Neural progenitor cell (in vitro differentiated cells): ENCODE measurements at regions not wholly inside any gene's neighbourhood (a gene's known extent, or its start where the extent isn't known, plus 50 kb on each side); places are given as distances from the start of the nearest gene placed in this dataset.

ENCODE experiments used
- DNase-seq: peaks from one replicate; pipeline ENCODE4 v3.0.0-alpha.2; 2016; ENCODE audit warnings: low spot score
- H2AFZ ChIP-seq: fragments of 200-600 bp; sonication (generic); replicated peaks from 2 replicates; pipeline ENCODE4 v1.6.1; 2016; ENCODE audit warnings: antibody characterized with exemption
- H3F3A ChIP-seq: fragments of 200-600 bp; sonication (generic); 2 replicates; pipeline ENCODE4 v1.6.1; 2016; ENCODE audit warnings: antibody characterized with exemption, low read depth
- H3K27ac ChIP-seq: fragments of 200-600 bp; sonication (generic); 2 replicates; pipeline ENCODE4 v1.5.1; 2016; ENCODE audit warnings: mild to moderate bottlenecking
- H3K27me3 ChIP-seq: fragments of 200-600 bp; sonication (generic); 2 replicates; pipeline ENCODE4 v1.6.1; 2016; ENCODE audit warnings: mild to moderate bottlenecking, moderate library complexity
- H3K36me3 ChIP-seq: fragments of 200-600 bp; sonication (generic); 2 replicates; pipeline ENCODE4 v1.5.1; 2016
- H3K4me1 ChIP-seq: fragments of 200-600 bp; sonication (generic); 2 replicates; pipeline ENCODE4 v1.6.1; 2016; ENCODE audit warnings: mixed run types
- H3K4me2 ChIP-seq: fragments of 200-600 bp; sonication (generic); 2 replicates; pipeline ENCODE4 v1.6.1; 2016
- H3K4me3 ChIP-seq: fragments of 200-600 bp; sonication (generic); 2 replicates; pipeline ENCODE4 v1.5.1; 2016
- H3K79me2 ChIP-seq: fragments of 200-600 bp; sonication (generic); 2 replicates; pipeline ENCODE4 v1.6.1; 2016; ENCODE audit warnings: low read depth
- H3K9ac ChIP-seq: fragments of 200-600 bp; sonication (generic); 2 replicates; pipeline ENCODE4 v1.6.1; 2016
- H3K9me3 ChIP-seq: fragments of 200-600 bp; sonication (generic); 2 replicates; pipeline ENCODE4 v1.5.1; 2016; ENCODE audit warnings: low read depth
- H4K20me1 ChIP-seq: fragments of 200-600 bp; sonication (generic); 2 replicates; pipeline ENCODE4 v1.6.1; 2016; ENCODE audit warnings: low read depth
- H3K27ac Mint-ChIP-seq: 3 replicates; pipeline ENCODE4 v1.8.0; 2021; ENCODE audit warnings: mixed read lengths
- H3K27me3 Mint-ChIP-seq: 2 replicates; pipeline ENCODE4 v1.8.0; 2022; ENCODE audit warnings: low read depth, mild to moderate bottlenecking, inconsistent platforms, moderate library complexity, mixed read lengths; ENCODE audit not compliant: insufficient read depth
- H3K36me3 Mint-ChIP-seq: 3 replicates; pipeline ENCODE4 v1.8.0; 2021; ENCODE audit warnings: mixed read lengths
- H3K4me1 Mint-ChIP-seq: 3 replicates; pipeline ENCODE4 v1.8.0; 2021; ENCODE audit warnings: mixed read lengths
- H3K4me3 Mint-ChIP-seq: 3 replicates; pipeline ENCODE4 v1.8.0; 2021; ENCODE audit warnings: mild to moderate bottlenecking, moderate library complexity, mixed read lengths
- H3K9me3 Mint-ChIP-seq: 3 replicates; pipeline ENCODE4 v1.8.0; 2020; ENCODE audit warnings: mixed read lengths
- CTCF ChIP-seq: fragments of 200-600 bp; sonication (generic); IDR thresholded peaks from 2 replicates; pipeline ENCODE4 v1.5.1; 2017; ENCODE audit warnings: antibody characterized with exemption, mild to moderate bottlenecking
- EZH2 ChIP-seq: fragments of 200-600 bp; sonication (generic); IDR thresholded peaks from 2 replicates; pipeline ENCODE4 v1.6.1; 2017; ENCODE audit warnings: antibody characterized with exemption, mild to moderate bottlenecking, moderate library complexity
- EZH2phosphoT487 ChIP-seq: fragments of 200-600 bp; sonication (generic); IDR thresholded peaks from 2 replicates; pipeline ENCODE4 v1.6.1; 2017; ENCODE audit warnings: antibody characterized with exemption

GRCh38 chr12:19759227-19759626 is 319.9 kb downstream of the AEBP2 start:
- no peak for DNase-seq
- no peaks in the 10 kb centered on the region for H3K9me3 Mint-ChIP-seq
- Histone ChIP-seq H4K20me1 (no peaks in the 10 kb centered on the region), H3F3A (no peaks in the 10 kb centered on the region), H3K9ac (no peak overlapping the region), H3K9me3 (no peaks in the 10 kb centered on the region), H2AFZ (no peak overlapping the region), H3K4me3 (no peak overlapping the region), H3K27ac (no peak overlapping the region), H3K79me2 (no peaks in the 10 kb centered on the region), H3K36me3 (no peaks in the 10 kb centered on the region), H3K4me2 (no peak overlapping the region), H3K4me1 (no peaks in the 10 kb centered on the region), H3K27me3 (no peaks in the 10 kb centered on the region)
- H3K27me3 Mint-ChIP-seq: peaks cover 2% of the 10 kb centered on the region
- no peaks in the 10 kb centered on the region for H3K4me1 Mint-ChIP-seq
- no peaks in the 10 kb centered on the region for H3K36me3 Mint-ChIP-seq
- TF ChIP-seq EZH2phosphoT487 (no peak), CTCF (no peak), EZH2 (no peak)
- no peak overlapping the region for H3K4me3 Mint-ChIP-seq
- H3K27ac Mint-ChIP-seq: no peak overlapping the region

- Histone ChIP-seq H3K79me2 (no peaks in the 10 kb centered on the region), H3K9me3 (no peaks in the 10 kb centered on the region), H3K4me3 (no peak overlapping the region), H3K4me2 (no peak overlapping the region), H2AFZ (no peak overlapping the region), H3F3A (no peaks in the 10 kb centered on the region), H3K27ac (no peak overlapping the region), H3K27me3 (no peaks in the 10 kb centered on the region), H3K36me3 (no peaks in the 10 kb centered on the region), H4K20me1 (no peaks in the 10 kb centered on the region), H3K9ac (no peak overlapping the region), H3K4me1 (no peaks in the 10 kb centered on the region)
- Mint-ChIP-seq H3K9me3 (no peaks in the 10 kb centered on the region), H3K27me3 (peaks cover 2% of the 10 kb centered on the region), H3K4me1 (no peaks in the 10 kb centered on the region), H3K27ac (no peak overlapping the region), H3K36me3 (no peaks in the 10 kb centered on the region), H3K4me3 (no peak overlapping the region)
- no peak for DNase-seq
- no peak for TF ChIP-seq CTCF
- TF ChIP-seq EZH2phosphoT487: no peak
- TF ChIP-seq EZH2: no peak
Measured at GRCh38 chr12:19760611-19761010, 321.3 kb downstream of the AEBP2 start.

GRCh38 chr12:19761463-19761862 is 322.2 kb downstream of the AEBP2 start:
- Mint-ChIP-seq H3K27ac (no peak overlapping the region), H3K4me3 (no peak overlapping the region), H3K27me3 (peaks cover 2% of the 10 kb centered on the region), H3K4me1 (no peaks in the 10 kb centered on the region), H3K9me3 (no peaks in the 10 kb centered on the region), H3K36me3 (no peaks in the 10 kb centered on the region)
- Histone ChIP-seq H3K4me2 (no peak overlapping the region), H3F3A (no peaks in the 10 kb centered on the region), H3K9me3 (no peaks in the 10 kb centered on the region), H4K20me1 (no peaks in the 10 kb centered on the region), H3K9ac (no peak overlapping the region), H3K4me1 (no peaks in the 10 kb centered on the region), H2AFZ (no peak overlapping the region), H3K27ac (no peak overlapping the region), H3K79me2 (no peaks in the 10 kb centered on the region), H3K27me3 (no peaks in the 10 kb centered on the region), H3K36me3 (no peaks in the 10 kb centered on the region), H3K4me3 (no peak overlapping the region)
- no peak for DNase-seq
- TF ChIP-seq CTCF (no peak), EZH2phosphoT487 (no peak), EZH2 (no peak)

GRCh38 chr12:19763488-19763887 is 324.2 kb downstream of the AEBP2 start:
- Histone ChIP-seq H3K9ac (no peak overlapping the region), H3F3A (no peaks in the 10 kb centered on the region), H3K27ac (no peak overlapping the region), H2AFZ (no peak overlapping the region), H3K4me2 (no peak overlapping the region), H3K4me3 (no peak overlapping the region), H4K20me1 (no peaks in the 10 kb centered on the region), H3K36me3 (no peaks in the 10 kb centered on the region), H3K27me3 (no peaks in the 10 kb centered on the region), H3K9me3 (no peaks in the 10 kb centered on the region), H3K79me2 (no peaks in the 10 kb centered on the region), H3K4me1 (no peaks in the 10 kb centered on the region)
- peak overlapping the region; percentile 40 for H3K27ac Mint-ChIP-seq
- H3K27me3 Mint-ChIP-seq: peaks cover 2% of the 10 kb centered on the region
- DNase-seq: no peak
- no peaks in the 10 kb centered on the region for H3K9me3 Mint-ChIP-seq
- TF ChIP-seq EZH2phosphoT487 (no peak), EZH2 (no peak), CTCF (no peak)
- H3K4me1 Mint-ChIP-seq: no peaks in the 10 kb centered on the region
- H3K36me3 Mint-ChIP-seq: no peaks in the 10 kb centered on the region
- H3K4me3 Mint-ChIP-seq: no peak overlapping the region
